Skeletal muscle tissue (tissue), 3 donors: ENCODE measurements at regions not wholly inside any gene's neighbourhood (a gene's known extent, or its start where the extent isn't known, plus 50 kb on each side); places are given as distances from the start of the nearest gene placed in this dataset.

Experiments
- H3K27ac ChIP-seq: one replicate; pipeline ENCODE4 v1.7.0; 2013; ENCODE audit warnings: mild to moderate bottlenecking, low read depth, low read length, inconsistent platforms
- H3K27me3 ChIP-seq, 3 donors: one replicate each; pipeline ENCODE4 v1.7.0; 2013; ENCODE audit warnings: low read length in 3 of 3; ENCODE audit not compliant: control insufficient read depth in 3 of 3, insufficient read depth in 3 of 3
- H3K36me3 ChIP-seq, 3 donors: one replicate each; pipeline ENCODE4 v1.7.0; 2013; ENCODE audit warnings: low read length in 3 of 3; ENCODE audit not compliant: control insufficient read depth in 3 of 3, insufficient read depth in 3 of 3
- H3K4me1 ChIP-seq, 3 donors: one replicate each; pipeline ENCODE4 v1.7.0; 2013; ENCODE audit warnings: low read length in 3 of 3, mild to moderate bottlenecking in 3 of 3; ENCODE audit not compliant: control insufficient read depth in 3 of 3, insufficient read depth in 3 of 3
- H3K4me3 ChIP-seq, 3 donors: one replicate each; pipeline ENCODE4 v1.7.0; 2013; ENCODE audit warnings: low read length in 3 of 3
- H3K9ac ChIP-seq, 3 donors: one replicate each; pipeline ENCODE4 v1.7.0; 2013; ENCODE audit warnings: low read length in 3 of 3, mild to moderate bottlenecking in 3 of 3, moderate library complexity in 2 of 3, low read depth in 1 of 3
- H3K9me3 ChIP-seq, 3 donors: one replicate each; pipeline ENCODE4 v1.7.0; 2013; ENCODE audit warnings: low read length in 3 of 3; ENCODE audit not compliant: control insufficient read depth in 3 of 3
- donor health status: Osteomylitis.

GRCh38 chr1:199101635-199102034, 462.8 kb downstream of the PTPRC start:
- Histone ChIP-seq H3K4me1 (no peaks in the 10 kb centered on the region), H3K27ac (no peak overlapping the region), H3K9ac (no peak overlapping the region), H3K9me3 (peaks cover 2 to 6% (median 4%) of the 10 kb centered on the region in 3 donors), H3K4me3 (no peak overlapping the region), H3K36me3 (no peaks in the 10 kb centered on the region), H3K27me3 (no peaks in the 10 kb centered on the region)

- H3K27ac ChIP-seq: no peak overlapping the region
- no peaks in the 10 kb centered on the region for H3K27me3 ChIP-seq
- H3K9me3 ChIP-seq: peaks cover 2 to 5% (median 4%) of the 10 kb centered on the region in 3 donors
- no peaks in the 10 kb centered on the region for H3K36me3 ChIP-seq
- H3K4me1 ChIP-seq: no peaks in the 10 kb centered on the region
- H3K9ac ChIP-seq: no peak overlapping the region
- H3K4me3 ChIP-seq: no peak overlapping the region
Measured at GRCh38 chr1:199102239-199102638, 463.4 kb downstream of the PTPRC start.

GRCh38 chr1:199109160-199109559, 470.3 kb downstream of the PTPRC start:
- no peak overlapping the region for H3K9ac ChIP-seq
- peaks cover 0 to 3% (median 0%) of the 10 kb centered on the region in 3 donors for H3K9me3 ChIP-seq
- no peak overlapping the region for H3K27ac ChIP-seq
- H3K36me3 ChIP-seq: no peaks in the 10 kb centered on the region
- no peaks in the 10 kb centered on the region for H3K4me1 ChIP-seq
- no peak overlapping the region for H3K4me3 ChIP-seq
- no peaks in the 10 kb centered on the region for H3K27me3 ChIP-seq

- Histone ChIP-seq H3K27me3 (no peaks in the 10 kb centered on the region), H3K9me3 (no peaks in the 10 kb centered on the region), H3K9ac (no peak overlapping the region), H3K4me1 (no peaks in the 10 kb centered on the region), H3K4me3 (no peak overlapping the region), H3K36me3 (no peaks in the 10 kb centered on the region), H3K27ac (no peak overlapping the region)
Measured at GRCh38 chr1:199112365-199112764, 473.5 kb downstream of the PTPRC start.

GRCh38 chr1:199113265-199113869, 474.5 kb downstream of the PTPRC start:
- H3K36me3 ChIP-seq: no peaks in the 10 kb centered on the region
- H3K27ac ChIP-seq: no peak overlapping the region
- no peak overlapping the region for H3K9ac ChIP-seq
- no peaks in the 10 kb centered on the region for H3K9me3 ChIP-seq
- no peaks in the 10 kb centered on the region for H3K27me3 ChIP-seq
- no peak overlapping the region for H3K4me3 ChIP-seq
- no peaks in the 10 kb centered on the region for H3K4me1 ChIP-seq

- Histone ChIP-seq H3K9ac (no peak overlapping the region), H3K9me3 (no peaks in the 10 kb centered on the region), H3K36me3 (no peaks in the 10 kb centered on the region), H3K27ac (no peak overlapping the region), H3K4me3 (no peak overlapping the region), H3K4me1 (no peaks in the 10 kb centered on the region), H3K27me3 (no peaks in the 10 kb centered on the region)
Measured at GRCh38 chr1:199116488-199116887, 477.6 kb downstream of the PTPRC start.

- no peak overlapping the region for H3K9ac ChIP-seq
- H3K27me3 ChIP-seq: no peaks in the 10 kb centered on the region
- H3K4me1 ChIP-seq: no peaks in the 10 kb centered on the region
- H3K4me3 ChIP-seq: no peak overlapping the region
- H3K27ac ChIP-seq: no peak overlapping the region
- no peaks in the 10 kb centered on the region for H3K36me3 ChIP-seq
- H3K9me3 ChIP-seq: no peaks in the 10 kb centered on the region
Measured at GRCh38 chr1:199121047-199121446, 482.2 kb downstream of the PTPRC start.

- Histone ChIP-seq H3K36me3 (no peaks in the 10 kb centered on the region), H3K4me3 (no peak overlapping the region), H3K4me1 (no peaks in the 10 kb centered on the region), H3K27ac (no peak overlapping the region), H3K9ac (no peak overlapping the region), H3K27me3 (no peaks in the 10 kb centered on the region), H3K9me3 (no peaks in the 10 kb centered on the region)
Measured at GRCh38 chr1:199122085-199122484, 483.2 kb downstream of the PTPRC start.

- Histone ChIP-seq H3K4me1 (no peaks in the 10 kb centered on the region), H3K36me3 (no peaks in the 10 kb centered on the region), H3K4me3 (no peak overlapping the region), H3K27me3 (no peaks in the 10 kb centered on the region), H3K27ac (no peak overlapping the region), H3K9ac (no peak overlapping the region), H3K9me3 (no peaks in the 10 kb centered on the region)
Measured at GRCh38 chr1:199122532-199123311, 483.9 kb downstream of the PTPRC start.

- Histone ChIP-seq H3K9me3 (no peaks in the 10 kb centered on the region), H3K9ac (no peak overlapping the region), H3K4me3 (no peak overlapping the region), H3K36me3 (no peaks in the 10 kb centered on the region), H3K27me3 (no peaks in the 10 kb centered on the region), H3K4me1 (no peaks in the 10 kb centered on the region), H3K27ac (no peak overlapping the region)
Measured at GRCh38 chr1:199123615-199124014, 484.8 kb downstream of the PTPRC start.
